ENCODE measurements at regions not wholly inside any gene's neighbourhood (a gene's known extent, or its start where the extent isn't known, plus 50 kb on each side); places are given as distances from the start of the nearest gene placed in this dataset.

GRCh38 chr12:34218193-34219045 is 196.1 kb downstream of the ALG10 start (continued):
- TF ChIP-seq ZNF518A (tag by site-specific recombination; conservative IDR thresholded peaks at IDR 0.05; ENCODE audit: low read depth) (0 out of 2 replicates have a peak, but pooled peaks have one; percentile 13), ZNF155 (tag by site-specific recombination; IDR thresholded peaks at IDR 0.05) (no peak), PRDM1 (tag by site-specific recombination; IDR thresholded peaks at IDR 0.05) (peak; percentile 49; the same call in 1 of the 2 replicates), ZNF366 (tag by site-specific recombination; conservative IDR thresholded peaks at IDR 0.05) (peak; percentile 86), ZNF692 (tag by site-specific recombination; IDR thresholded peaks at IDR 0.05) (0 out of 2 replicates have a peak, but pooled peaks have one; percentile 23), ZBTB26 (tag by site-specific recombination; optimal IDR thresholded peaks at IDR 0.05) (no peak), ZNF341 (tag by site-specific recombination; IDR thresholded peaks at IDR 0.05; ENCODE audit: low read depth) (no peak), REST (tag by site-specific recombination; IDR thresholded peaks at IDR 0.05) (no peak), ZFP37 (tag by site-specific recombination; IDR thresholded peaks at IDR 0.05) (peak; percentile 43; the same call in 1 of the 2 replicates), CTCF (tag by site-specific recombination; IDR thresholded peaks at IDR 0.05) (peak; percentile 86), KLF10 (tag by site-specific recombination; IDR thresholded peaks at IDR 0.05) (no peak), ZNF362 (tag by site-specific recombination; IDR thresholded peaks at IDR 0.05) (0 out of 2 replicates have a peak, but pooled peaks have one; percentile 42)
